GM23338 (cell line): ENCODE measurements at regions not wholly inside any gene's neighbourhood (a gene's known extent, or its start where the extent isn't known, plus 50 kb on each side); places are given as distances from the start of the nearest gene placed in this dataset.

ENCODE experiments used
- ATAC-seq: fragments of 200-7000 bp; cut with Tn5 transposase; 3 replicates; pipeline ENCODE4 v1.9.1; 2020
- DNase-seq: peaks from one replicate; pipeline ENCODE4 v3.0.0-alpha.2; 2015; ENCODE audit warnings: low spot score
- H2AFZ ChIP-seq: fragments of 200-600 bp; sonication (generic); 2 replicates; pipeline ENCODE4 v1.8.0; 2016; ENCODE audit warnings: antibody characterized with exemption, mild to moderate bottlenecking, moderate library complexity
- H3F3A ChIP-seq: fragments of 200-600 bp; sonication (generic); replicated peaks from 2 replicates; pipeline ENCODE4 v1.8.0; 2017; ENCODE audit warnings: antibody characterized with exemption, mixed run types, low read depth
- H3K27ac ChIP-seq: fragments of 200-600 bp; sonication (generic); 2 replicates; pipeline ENCODE4 v1.6.1; 2016; ENCODE audit warnings: low read depth
- H3K27me3 ChIP-seq: fragments of 200-600 bp; sonication (generic); 2 replicates; pipeline ENCODE4 v1.8.0; 2016; ENCODE audit warnings: mild to moderate bottlenecking, mixed run types, moderate library complexity; ENCODE audit not compliant: insufficient read depth
- H3K36me3 ChIP-seq: fragments of 200-600 bp; sonication (generic); 2 replicates; pipeline ENCODE4 v1.8.0; 2016; ENCODE audit warnings: mild to moderate bottlenecking; ENCODE audit not compliant: insufficient read depth
- H3K4me1 ChIP-seq: fragments of 200-600 bp; sonication (generic); 2 replicates; pipeline ENCODE4 v1.8.0; 2016; ENCODE audit warnings: mild to moderate bottlenecking, moderate library complexity; ENCODE audit not compliant: insufficient read depth
- H3K4me2 ChIP-seq: fragments of 200-600 bp; sonication (generic); 2 replicates; pipeline ENCODE4 v1.7.1; 2017; ENCODE audit warnings: mixed run types
- H3K4me3 ChIP-seq: fragments of 200-600 bp; sonication (generic); 2 replicates; pipeline ENCODE4 v1.6.1; 2016; ENCODE audit warnings: mixed run types
- H3K79me2 ChIP-seq: fragments of 200-600 bp; sonication (generic); replicated peaks from 2 replicates; pipeline ENCODE4 v1.8.0; 2017; ENCODE audit warnings: mild to moderate bottlenecking; ENCODE audit not compliant: insufficient read depth
- H3K9me2 ChIP-seq: fragments of 200-600 bp; sonication (generic); 2 replicates; pipeline ENCODE4 v1.8.0; 2017; ENCODE audit not compliant: insufficient read depth
- H4K20me1 ChIP-seq: fragments of 200-600 bp; sonication (generic); replicated peaks from 2 replicates; pipeline ENCODE4 v1.8.0; 2017; ENCODE audit warnings: mild to moderate bottlenecking; ENCODE audit not compliant: insufficient read depth
- H3K27ac Mint-ChIP-seq: 2 replicates; pipeline ENCODE4 v1.8.0; 2020; ENCODE audit warnings: inconsistent platforms, mild to moderate bottlenecking, moderate library complexity, mixed read lengths
- H3K27me3 Mint-ChIP-seq: 3 replicates; pipeline ENCODE4 v1.8.0; 2022; ENCODE audit warnings: low read depth, mild to moderate bottlenecking, moderate library complexity, mixed read lengths, inconsistent platforms; ENCODE audit not compliant: insufficient read depth, poor library complexity
- H3K36me3 Mint-ChIP-seq: 3 replicates; pipeline ENCODE4 v1.8.0; 2021; ENCODE audit warnings: low read depth, mild to moderate bottlenecking, inconsistent platforms, moderate library complexity, mixed read lengths
- H3K4me1 Mint-ChIP-seq: 3 replicates; pipeline ENCODE4 v1.8.0; 2020; ENCODE audit warnings: mild to moderate bottlenecking, inconsistent platforms, mixed read lengths
- H3K4me3 Mint-ChIP-seq: 3 replicates; pipeline ENCODE4 v1.8.0; 2021; ENCODE audit warnings: moderate library complexity, mild to moderate bottlenecking, inconsistent platforms, mixed read lengths
- H3K9me3 Mint-ChIP-seq: 3 replicates; pipeline ENCODE4 v1.8.0; 2020; ENCODE audit warnings: moderate library complexity, mild to moderate bottlenecking, inconsistent platforms, mixed read lengths
- CREB1 ChIP-seq: fragments of 250-450 bp; sonication (Bioruptor Pico); IDR thresholded peaks from 2 replicates; pipeline ENCODE4 v1.5.0; 2020; ENCODE audit warnings: low read depth, mild to moderate bottlenecking, moderate library complexity
- CTCF ChIP-seq, 2 experiments: fragments of 200-600 bp in 1 of 2; sonication (generic) in 1 of 2; conservative IDR thresholded peaks; 2 replicates each; pipeline versions ENCODE4 v1.5.1 to v1.6.1; 2016 to 2017; ENCODE audit warnings: antibody characterized with exemption in 2 of 2, low read depth in 2 of 2, mild to moderate bottlenecking in 2 of 2, moderate library complexity in 1 of 2
- ETS1 ChIP-seq: IDR thresholded peaks from 2 replicates; pipeline ENCODE4 v1.6.1; 2016; ENCODE audit warnings: antibody characterized with exemption
- EZH2phosphoT487 ChIP-seq: fragments of 200-600 bp; sonication (generic); IDR thresholded peaks from one replicate; pipeline ENCODE4 v1.8.1; 2018; ENCODE audit warnings: antibody characterized with exemption; ENCODE audit not compliant: unreplicated experiment
- NANOG ChIP-seq: IDR thresholded peaks from 2 replicates; pipeline ENCODE4 v1.6.1; 2016; ENCODE audit warnings: antibody characterized with exemption, borderline replicate concordance
- POLR2AphosphoS5 ChIP-seq: IDR thresholded peaks from 2 replicates; pipeline ENCODE4 v1.6.1; 2016; ENCODE audit warnings: antibody characterized with exemption, low read depth
- REST ChIP-seq: IDR thresholded peaks from one replicate; pipeline ENCODE4 v1.6.1; 2018; ENCODE audit warnings: antibody characterized with exemption; ENCODE audit not compliant: unreplicated experiment
- STAT1 ChIP-seq: IDR thresholded peaks from one replicate; pipeline ENCODE4 v1.6.1; 2016; ENCODE audit warnings: antibody characterized with exemption; ENCODE audit not compliant: unreplicated experiment
- ZNF114 ChIP-seq: fragments of 250-450 bp; sonication (Bioruptor Pico); IDR thresholded peaks from 2 replicates; pipeline ENCODE4 v1.5.0; 2020; ENCODE audit warnings: mild to moderate bottlenecking, moderate library complexity
- ZNF331 ChIP-seq: fragments of 250-450 bp; sonication (Bioruptor Pico); IDR thresholded peaks from 2 replicates; pipeline ENCODE4 v1.5.0; 2020; ENCODE audit warnings: low read depth, mild to moderate bottlenecking, moderate library complexity

GRCh38 chr5:175286981-175287380 is 157.0 kb downstream of the DRD1 start:
- H3K9me2 ChIP-seq: 0 out of 2 replicates have a peak, but pooled peaks cover 5% of the 10 kb centered on the region
- Mint-ChIP-seq H3K9me3 (no peaks in the 10 kb centered on the region; the same call in 2 of the 3 replicates), H3K4me1 (no peaks in the 10 kb centered on the region), H3K27me3 (no peaks in the 10 kb centered on the region), H3K36me3 (no peaks in the 10 kb centered on the region), H3K27ac (no peak overlapping the region), H3K4me3 (no peak overlapping the region)
- no peaks in the 10 kb centered on the region for H3K27me3 ChIP-seq
- no peaks in the 10 kb centered on the region for H3K4me1 ChIP-seq
- H3K4me2 ChIP-seq: no peak overlapping the region
- TF ChIP-seq CREB1 (no peak), CTCF (conservative IDR thresholded peaks at IDR 0.05; ENCODE audit: low read depth in 2 of 2) (no peak), REST (no peak), EZH2phosphoT487 (no peak), ZNF331 (no peak), ZNF114 (CRISPR knock-in tag) (no peak), POLR2AphosphoS5 (no peak), NANOG (no peak)
- no peaks in the 10 kb centered on the region for H4K20me1 ChIP-seq
- DNase-seq (no peak), ATAC-seq (no peak)
- H3K27ac ChIP-seq: no peak overlapping the region
- no peak overlapping the region for H3K4me3 ChIP-seq
- no peaks in the 10 kb centered on the region for H3K36me3 ChIP-seq
- H3F3A ChIP-seq: no peaks in the 10 kb centered on the region
- no peaks in the 10 kb centered on the region for H3K79me2 ChIP-seq
- no peak overlapping the region for H2AFZ ChIP-seq

- Histone ChIP-seq H3K27ac (no peak overlapping the region), H3K4me3 (no peak overlapping the region), H3K4me2 (no peak overlapping the region), H3K79me2 (no peaks in the 10 kb centered on the region), H3K36me3 (no peaks in the 10 kb centered on the region), H3K9me2 (0 out of 2 replicates have a peak, but pooled peaks cover 5% of the 10 kb centered on the region), H4K20me1 (no peaks in the 10 kb centered on the region), H3K4me1 (no peaks in the 10 kb centered on the region), H2AFZ (no peak overlapping the region), H3K27me3 (no peaks in the 10 kb centered on the region), H3F3A (no peaks in the 10 kb centered on the region)
- DNase-seq: no peak
- Mint-ChIP-seq H3K4me1 (no peaks in the 10 kb centered on the region), H3K27ac (no peak overlapping the region), H3K9me3 (no peaks in the 10 kb centered on the region; the same call in 2 of the 3 replicates), H3K4me3 (no peak overlapping the region), H3K27me3 (no peaks in the 10 kb centered on the region), H3K36me3 (no peaks in the 10 kb centered on the region)
- ATAC-seq: no peak
- TF ChIP-seq EZH2phosphoT487 (no peak), STAT1 (no peak), ETS1 (no peak), REST (no peak), ZNF114 (CRISPR knock-in tag) (no peak), POLR2AphosphoS5 (no peak)
Measured at GRCh38 chr5:175285261-175285660, 158.7 kb downstream of the DRD1 start.
